HG03565 (cell line): ENCODE measurements at regions not wholly inside any gene's neighbourhood (a gene's known extent, or its start where the extent isn't known, plus 50 kb on each side); places are given as distances from the start of the nearest gene placed in this dataset.
A peak's percentile ranks its signal among the peaks of the same experiment; 100 is the strongest.
"Not testable (repeated sequence)": the region's sequence is repeated elsewhere in the genome, so short reads cannot be mapped to it uniquely, and the experiment has no call there.

Experiments used
- ATAC-seq: cut with Tn5 transposase; IDR thresholded peaks from one replicate; pipeline ENCODE4 v1.9.1; 2021; ENCODE audit warnings: mild to moderate bottlenecking, moderate library complexity; ENCODE audit not compliant: unreplicated experiment

- no peak for ATAC-seq
Measured at GRCh38 chr4:149870008-149870407, 54.4 kb upstream of the IQCM start.

DNA sequence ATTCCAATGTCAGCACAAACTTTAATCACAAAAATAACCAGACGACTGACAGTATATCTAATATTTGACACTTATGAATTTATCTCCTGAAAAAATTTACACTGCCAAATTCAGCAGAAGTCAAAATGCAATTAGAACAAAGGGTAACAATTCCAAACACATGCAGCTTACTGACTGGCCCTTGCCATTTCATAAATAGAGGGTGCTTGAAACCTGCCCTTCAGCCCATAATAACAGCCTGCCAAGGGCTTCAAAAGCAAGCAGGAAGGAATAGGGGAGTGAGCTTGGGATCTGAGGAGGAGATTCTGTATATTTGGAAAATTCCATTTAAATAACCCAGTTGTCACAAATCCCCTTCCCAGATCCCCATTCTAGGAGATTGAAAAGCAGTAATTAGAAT is 66.1 kb upstream of the IQCM start:
- ATAC-seq: no peak

DNA sequence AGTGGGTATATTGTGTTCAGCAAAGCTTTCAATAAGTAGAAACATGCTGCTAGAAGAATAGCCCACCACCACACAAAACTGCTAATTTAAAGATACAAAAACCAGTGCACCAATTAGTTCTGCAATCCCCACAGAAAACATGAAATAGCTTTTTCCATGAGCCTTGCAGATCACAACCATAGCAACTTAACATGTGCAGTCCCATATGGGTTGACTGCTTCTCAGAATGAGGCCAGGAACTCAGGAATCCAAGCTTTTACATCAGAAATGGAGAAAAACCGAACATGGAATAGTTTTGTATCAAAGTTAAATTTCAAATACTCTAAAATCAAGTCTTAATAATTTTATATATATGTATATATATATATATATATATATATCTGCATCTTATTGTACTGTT is 66.6 kb upstream of the IQCM start:
- no peak for ATAC-seq

DNA sequence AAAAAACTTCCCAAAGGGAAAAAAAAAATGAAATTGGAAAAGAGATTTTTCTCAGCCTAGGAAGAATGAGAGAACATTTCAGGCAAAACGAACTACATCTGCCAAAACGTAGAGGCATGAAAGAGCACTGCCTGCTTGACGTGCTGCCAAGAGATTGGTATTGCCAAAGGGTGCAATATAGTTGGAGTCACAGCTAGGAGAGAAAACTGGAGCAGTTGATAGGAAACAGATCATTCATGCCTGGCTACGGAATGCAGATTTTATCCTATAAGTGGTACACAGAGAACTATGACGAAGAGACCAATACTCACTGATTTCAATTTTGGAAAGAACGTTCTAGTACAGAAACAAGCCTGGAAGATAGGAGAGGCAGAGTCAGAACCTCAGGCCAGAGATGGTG is 68.4 kb upstream of the IQCM start:
- ATAC-seq: no peak

DNA sequence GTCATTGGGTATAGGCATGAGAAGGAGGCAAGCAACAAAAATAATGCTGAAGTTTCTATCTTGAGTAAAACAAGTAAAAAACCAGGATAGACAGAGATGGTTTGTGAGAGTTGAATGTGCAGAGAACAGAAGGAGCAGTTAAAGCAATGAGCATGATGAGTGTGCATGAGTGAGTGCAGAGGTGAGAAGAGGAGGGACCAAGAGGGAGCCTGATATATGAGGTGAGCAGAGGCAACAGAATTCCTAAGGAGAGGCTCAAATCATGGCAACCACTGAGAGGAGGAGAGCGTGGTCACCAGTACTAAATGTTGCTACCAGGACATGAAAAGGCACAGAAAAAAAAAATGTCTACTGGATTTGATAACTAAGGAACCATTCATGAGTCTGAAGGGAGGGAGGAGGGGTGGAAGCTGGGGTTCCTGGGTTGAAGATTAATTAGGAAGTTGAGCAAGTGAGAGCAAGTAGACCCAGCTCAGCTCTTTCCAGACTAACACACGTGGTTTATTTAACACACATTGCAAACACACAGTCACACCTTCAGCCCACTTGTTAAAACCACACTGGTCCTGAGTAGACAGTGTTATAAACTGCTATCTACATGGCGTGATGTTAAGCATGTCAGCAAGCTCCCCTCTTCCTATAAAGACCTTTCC is 69.0 kb upstream of the IQCM start:
- no peak for ATAC-seq

DNA sequence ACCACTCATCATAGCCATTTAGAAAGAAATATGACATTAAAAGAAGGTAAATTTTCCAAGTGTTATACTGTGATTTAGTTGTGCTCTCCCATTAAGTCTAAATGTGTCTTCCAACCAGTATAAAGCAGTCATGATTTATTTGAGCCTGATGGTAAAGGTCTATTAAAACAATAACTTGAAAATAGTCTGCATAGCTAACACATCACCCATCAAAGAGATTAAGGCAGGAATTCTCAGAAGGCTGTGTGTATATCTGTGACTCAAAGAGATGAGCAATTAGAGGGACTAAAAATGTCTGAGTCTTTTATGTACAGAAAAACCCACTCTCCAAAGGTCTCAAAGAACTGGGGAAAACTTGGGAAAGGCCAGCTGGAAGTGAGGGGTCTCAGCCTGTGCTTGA is 70.3 kb upstream of the IQCM start:
- no peak for ATAC-seq

GRCh38 chr4:149886786-149887490 is 71.3 kb upstream of the IQCM start:
- no peak for ATAC-seq

DNA sequence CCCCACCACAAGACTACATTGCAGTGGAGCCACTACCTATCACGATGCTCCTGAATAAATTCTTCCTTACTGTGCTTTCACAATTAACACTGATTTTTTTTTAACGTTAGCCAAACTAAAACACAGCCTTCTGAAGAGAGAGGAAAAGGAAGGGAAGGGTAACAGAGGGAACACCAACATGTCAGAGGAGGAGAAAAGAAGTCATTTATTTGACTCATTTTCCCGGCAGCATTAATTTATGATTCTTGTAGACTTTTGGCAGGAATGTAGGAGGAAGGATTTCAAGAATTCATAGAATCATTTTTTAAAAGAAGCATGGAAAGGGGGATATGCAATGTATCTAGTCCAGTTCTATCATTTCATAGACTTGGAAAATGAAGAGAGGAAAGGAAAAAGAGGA is 74.3 kb upstream of the IQCM start:
- ATAC-seq: no peak

GRCh38 chr4:149890531-149890930 is 74.9 kb upstream of the IQCM start:
- no peak for ATAC-seq

DNA sequence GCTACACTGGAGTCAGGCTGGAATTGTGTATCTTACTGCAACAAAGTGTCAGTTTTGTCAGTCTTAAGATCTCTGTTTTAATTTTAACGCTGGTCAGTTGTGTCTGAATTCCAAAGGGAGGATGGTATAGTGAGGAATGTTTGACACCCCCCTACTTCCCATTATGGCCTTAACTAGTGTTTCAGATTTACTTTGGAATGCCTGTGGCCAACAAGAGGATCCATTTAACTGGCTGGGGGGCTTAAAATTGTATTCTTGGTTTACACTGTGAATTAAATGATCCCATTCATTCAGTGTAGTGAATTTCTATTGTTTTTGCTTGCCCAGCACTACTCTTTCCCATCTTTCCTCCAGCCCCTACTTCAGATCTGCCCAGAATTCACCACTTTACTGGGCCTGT is 75.8 kb upstream of the IQCM start:
- ATAC-seq: no peak

DNA sequence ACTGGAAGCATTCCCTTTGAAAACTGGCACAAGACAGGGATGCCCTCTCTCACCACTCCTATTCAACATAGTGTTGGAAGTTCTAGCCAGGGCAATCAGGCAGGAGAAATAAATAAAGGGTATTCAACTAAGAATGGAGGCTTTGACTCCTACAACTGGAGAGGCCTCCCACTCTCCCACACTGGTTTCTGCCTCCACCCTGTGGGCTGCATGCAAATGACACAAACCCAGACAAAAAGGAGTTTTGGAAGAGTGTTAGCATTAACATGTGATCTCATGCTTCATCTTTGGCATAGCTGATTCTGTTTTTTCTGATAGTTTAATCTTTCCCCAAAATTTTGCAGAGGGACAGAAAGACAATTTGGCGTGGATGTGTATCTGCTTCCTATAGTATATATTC is 80.8 kb upstream of the IQCM start:
- ATAC-seq: peak; percentile 42

GRCh38 chr4:149897783-149898182 is 82.1 kb upstream of the IQCM start:
- ATAC-seq: peak; percentile 59

DNA sequence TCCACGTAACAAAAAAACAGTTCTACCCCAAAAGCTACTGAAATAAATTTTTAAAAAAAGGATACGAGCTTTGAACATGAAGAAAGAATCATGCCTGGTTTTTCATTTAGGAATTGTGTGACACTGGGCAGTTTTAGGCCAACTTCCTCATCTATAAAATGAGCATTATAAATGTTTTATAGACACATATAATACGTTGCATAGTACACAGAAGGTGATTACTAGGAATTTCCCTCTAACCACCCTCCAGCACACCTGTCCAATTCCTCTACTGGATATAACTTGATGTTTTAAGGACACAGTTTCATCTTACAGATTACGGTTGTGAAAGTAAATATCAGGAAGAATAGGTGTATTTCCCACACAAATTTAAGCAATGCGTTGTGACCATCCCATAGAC is 85.5 kb upstream of the IQCM start:
- no peak for ATAC-seq

GRCh38 chr4:149902242-149902641 is 86.6 kb upstream of the IQCM start:
- no peak for ATAC-seq

- no peak for ATAC-seq
Measured at GRCh38 chr4:149910177-149910576, 94.5 kb upstream of the IQCM start.

DNA sequence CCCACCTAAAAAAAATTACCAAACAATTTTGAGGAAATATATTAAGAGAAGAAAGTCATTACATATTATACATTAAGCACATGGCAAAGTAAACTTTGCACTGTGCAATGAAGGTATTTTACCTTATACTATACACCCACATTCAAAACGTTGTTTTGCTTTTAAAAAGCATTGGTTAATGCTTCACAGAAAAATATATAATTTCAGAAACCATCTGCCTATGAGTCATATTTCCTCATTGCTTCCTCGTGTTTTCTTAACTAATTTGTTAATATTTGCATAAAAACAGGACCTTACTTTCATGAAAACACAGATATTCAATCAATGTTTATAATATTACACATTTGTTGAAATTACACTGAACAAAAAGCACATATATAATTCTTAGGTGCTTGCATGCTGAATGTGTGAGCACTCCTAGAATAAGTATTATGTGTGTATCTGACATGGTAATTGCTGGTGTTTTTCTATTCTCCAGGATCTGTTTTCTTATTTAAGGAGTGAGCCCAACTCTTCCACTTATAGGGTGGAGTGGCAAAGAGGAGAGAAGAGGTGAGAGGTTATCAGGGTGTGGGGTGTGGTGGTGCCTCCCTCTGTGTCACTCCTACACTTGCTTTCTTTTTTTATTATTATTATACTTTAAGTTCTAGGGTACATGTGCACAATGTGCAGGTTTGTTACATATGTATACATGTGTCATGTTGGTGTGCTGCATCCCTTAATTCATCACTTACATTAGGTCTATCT is 95.1 kb upstream of the IQCM start:
- ATAC-seq: no peak

- ATAC-seq: no peak
Measured at GRCh38 chr4:149911354-149911753, 95.7 kb upstream of the IQCM start.

DNA sequence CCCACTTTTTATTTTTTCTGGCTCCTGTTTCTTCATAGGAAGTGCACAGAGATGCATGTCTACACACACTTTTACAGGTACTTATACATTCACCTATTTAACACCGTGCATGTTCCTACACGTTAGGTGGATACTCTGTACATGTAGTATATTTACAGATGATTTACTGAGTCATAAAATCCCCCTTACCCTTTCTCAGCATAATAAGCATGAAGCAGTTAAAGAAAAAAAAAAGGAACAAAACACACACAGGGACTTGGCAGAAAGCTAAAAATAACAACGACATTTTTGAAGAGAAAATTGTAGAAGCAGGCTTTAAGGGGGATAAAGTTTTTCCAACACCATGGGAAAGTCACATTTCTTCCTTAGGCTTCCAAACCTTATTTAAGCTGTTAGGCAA is 96.4 kb upstream of the IQCM start:
- no peak for ATAC-seq

DNA sequence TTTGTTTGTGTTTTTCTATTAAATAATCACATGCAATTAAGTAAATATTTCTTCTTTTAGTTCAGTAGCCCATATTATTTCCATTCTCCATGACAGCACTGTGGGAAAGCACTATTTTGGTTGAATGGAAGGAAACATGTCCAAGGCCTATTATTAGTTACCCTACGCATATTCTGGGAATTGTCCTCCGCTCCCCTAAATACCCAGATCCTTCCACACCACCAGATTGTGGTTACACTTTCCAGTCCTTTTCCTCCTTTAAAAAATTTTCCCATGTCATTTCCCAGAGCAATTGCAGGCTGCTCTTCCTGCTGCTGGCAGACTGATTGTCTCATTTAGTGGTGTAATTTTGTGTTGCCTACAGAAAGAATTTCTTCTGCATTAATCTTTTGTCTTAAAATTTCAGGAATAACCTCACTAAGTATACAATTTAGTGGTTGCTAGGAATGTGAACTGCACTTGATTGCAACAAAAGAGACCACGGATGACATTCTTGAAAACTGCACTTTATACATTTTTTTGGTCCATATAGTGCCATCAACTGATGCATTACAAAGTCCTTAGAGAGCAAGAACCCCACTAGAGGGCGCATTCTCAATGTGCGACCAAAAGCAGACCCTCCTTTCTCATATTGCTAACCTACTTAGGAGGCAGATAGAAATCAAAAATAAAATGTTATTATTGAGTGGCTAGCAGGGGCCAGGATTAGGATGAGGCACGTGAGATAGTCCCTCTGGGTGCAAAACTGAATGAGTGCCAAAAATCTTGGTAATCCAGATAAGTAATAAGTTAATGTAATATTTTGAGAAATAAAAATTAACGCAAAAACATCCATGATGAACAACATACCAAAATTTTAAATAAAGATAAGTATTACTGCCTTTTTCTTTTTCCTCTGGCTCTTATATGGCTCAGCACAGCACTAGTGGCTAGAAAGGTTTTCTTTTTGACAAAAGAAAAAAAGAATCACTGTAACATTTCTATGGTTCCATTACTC is 98.8 kb upstream of the IQCM start:
- ATAC-seq: peak; percentile 88

- ATAC-seq: not testable (repeated sequence)
Measured at GRCh38 chr4:149915735-149916134, 100.1 kb upstream of the IQCM start.

GRCh38 chr4:149923736-149924135 is 108.1 kb upstream of the IQCM start:
- no peak for ATAC-seq
